HL-60 (cell line): ENCODE measurements at regions not wholly inside any gene's neighbourhood (a gene's known extent, or its start where the extent isn't known, plus 50 kb on each side); places are given as distances from the start of the nearest gene placed in this dataset.

Source experiments
- DNase-seq, 2 experiments: peaks; one replicate each; pipeline ENCODE4 v3.0.0-alpha.2; 2010 to 2020; ENCODE audit warnings: low read depth in 1 of 2, low spot score in 1 of 2
- H3K27ac ChIP-seq: fragments of 250-450 bp; sonication (Bioruptor Pico); replicated peaks from 2 replicates; pipeline ENCODE4 v1.5.1; 2020; ENCODE audit warnings: mild to moderate bottlenecking, moderate library complexity
- H3K27me3 ChIP-seq: fragments of 250-450 bp; sonication (Bioruptor Pico); 2 replicates; pipeline ENCODE4 v1.5.1; 2021; ENCODE audit warnings: mild to moderate bottlenecking, moderate library complexity; ENCODE audit not compliant: insufficient read depth, poor library complexity, severe bottlenecking
- H3K4me3 ChIP-seq: replicated peaks from 2 replicates; pipeline ENCODE4 v1.5.1; 2011; ENCODE audit warnings: mild to moderate bottlenecking, control low read depth, low read length; ENCODE audit not compliant: insufficient read depth
- CTCF ChIP-seq: IDR thresholded peaks from one replicate; pipeline ENCODE4 v1.5.1; 2011; ENCODE audit warnings: low read length, control low read depth, inconsistent platforms; ENCODE audit not compliant: insufficient read depth
- GABPA ChIP-seq: IDR thresholded peaks from 2 replicates; pipeline ENCODE4 v1.6.1; 2012; ENCODE audit warnings: low read depth
- POLR2AphosphoS5 ChIP-seq: IDR thresholded peaks from 2 replicates; pipeline ENCODE4 v1.6.1; 2012; ENCODE audit warnings: low read depth
- REST ChIP-seq: IDR thresholded peaks from 2 replicates; pipeline ENCODE4 v1.6.1; 2012; ENCODE audit warnings: low read depth; ENCODE audit not compliant: insufficient replicate concordance
- SPI1 ChIP-seq: IDR thresholded peaks from 2 replicates; pipeline ENCODE4 v1.6.1; 2012; ENCODE audit warnings: low read depth, mild to moderate bottlenecking, borderline replicate concordance

GRCh38 chr10:129330211-129330610 lies 136.8 kb upstream of the MGMT start:
- Histone ChIP-seq H3K27ac (no peak overlapping the region), H3K4me3 (no peak overlapping the region), H3K27me3 (peaks cover 2% of the 10 kb centered on the region)
- DNase-seq: no peak
- TF ChIP-seq GABPA (no peak), SPI1 (no peak), POLR2AphosphoS5 (no peak), REST (no peak), CTCF (no peak)

- DNase-seq: no peak
- TF ChIP-seq REST: no peak
- no peak for TF ChIP-seq GABPA
- TF ChIP-seq CTCF: no peak
- TF ChIP-seq SPI1: no peak
- TF ChIP-seq POLR2AphosphoS5: no peak
- no peak overlapping the region for H3K27ac ChIP-seq
- no peak overlapping the region for H3K4me3 ChIP-seq
- H3K27me3 ChIP-seq: peaks cover 2% of the 10 kb centered on the region
Observed at GRCh38 chr10:129331207-129331838, 135.7 kb upstream of the MGMT start.

GRCh38 chr10:129331839-129332220 lies 135.2 kb upstream of the MGMT start:
- Histone ChIP-seq H3K27ac (no peak overlapping the region), H3K27me3 (peaks cover 2% of the 10 kb centered on the region), H3K4me3 (no peak overlapping the region)
- no peak for TF ChIP-seq CTCF
- no peak for DNase-seq

- no peak for DNase-seq
- TF ChIP-seq CTCF: peak; percentile 1
- TF ChIP-seq REST: no peak
Observed at GRCh38 chr10:129332476-129332875, 134.6 kb upstream of the MGMT start.

More at GRCh38 chr10:129332476-129332875, 134.6 kb upstream of the MGMT start:
- Histone ChIP-seq H3K27ac (no peak overlapping the region), H3K4me3 (no peak overlapping the region), H3K27me3 (peaks cover 2% of the 10 kb centered on the region)
